Neural cell (in vitro differentiated cells): ENCODE measurements at regions not wholly inside any gene's neighbourhood (a gene's known extent, or its start where the extent isn't known, plus 50 kb on each side); places are given as distances from the start of the nearest gene placed in this dataset.

Experiments used
- H2AFZ ChIP-seq: fragments of 200-600, 300-800 bp; sonication (generic), shearing (Covaris generic); 2 replicates; pipeline ENCODE4 v1.6.0; 2014; ENCODE audit warnings: low read depth, mild to moderate bottlenecking, antibody characterized with exemption, low read length, moderate library complexity
- H3F3A ChIP-seq: fragments of 200-600 bp; shearing (Covaris generic); 2 replicates; pipeline ENCODE4 v1.6.1; 2016; ENCODE audit warnings: mild to moderate bottlenecking, moderate library complexity, mixed read lengths, antibody characterized with exemption, low read length; ENCODE audit not compliant: insufficient read depth, poor library complexity, severe bottlenecking
- H3K27ac ChIP-seq: fragments of 200-600, 300-800 bp; sonication (generic), shearing (Covaris generic); 2 replicates; pipeline ENCODE4 v1.5.1; 2014; ENCODE audit warnings: mild to moderate bottlenecking, low read length, moderate library complexity
- H3K27me3 ChIP-seq: fragments of 300-800, 200-600 bp; sonication (generic), shearing (Covaris generic); 2 replicates; pipeline ENCODE4 v1.6.0; 2014; ENCODE audit warnings: mild to moderate bottlenecking, low read depth, low read length, moderate library complexity; ENCODE audit not compliant: insufficient read depth
- H3K36me3 ChIP-seq: fragments of 300-800, 200-600 bp; sonication (generic), shearing (Covaris generic); 2 replicates; pipeline ENCODE4 v1.5.1; 2014; ENCODE audit warnings: mild to moderate bottlenecking, antibody characterized with exemption, low read length, moderate library complexity; ENCODE audit not compliant: insufficient read depth
- H3K4me2 ChIP-seq: fragments of 300-800, 200-600 bp; sonication (generic), shearing (Covaris generic); 2 replicates; pipeline ENCODE4 v1.6.0; 2014; ENCODE audit warnings: mild to moderate bottlenecking, low read length
- H3K4me3 ChIP-seq: fragments of 300-800, 200-600 bp; sonication (generic), shearing (Covaris generic); 2 replicates; pipeline ENCODE4 v1.5.1; 2014; ENCODE audit warnings: mild to moderate bottlenecking, low read length, moderate library complexity
- H3K79me2 ChIP-seq: fragments of 200-600 bp; shearing (Covaris generic); replicated peaks from 2 replicates; pipeline ENCODE4 v1.6.0; 2014; ENCODE audit warnings: mild to moderate bottlenecking, low read length, moderate library complexity; ENCODE audit not compliant: insufficient read depth
- H3K9ac ChIP-seq: fragments of 300-800, 200-600 bp; sonication (generic), shearing (Covaris generic); 2 replicates; pipeline ENCODE4 v1.6.1; 2016; ENCODE audit warnings: mild to moderate bottlenecking, low read length, mixed read lengths
- H3K9me2 ChIP-seq: fragments of 200-600 bp; shearing (Covaris generic); 2 replicates; pipeline ENCODE4 v1.6.1; 2016; ENCODE audit warnings: mild to moderate bottlenecking, low read length, mixed read lengths; ENCODE audit not compliant: insufficient read depth
- H3K9me3 ChIP-seq: fragments of 200-600, 300-800 bp; sonication (generic), shearing (Covaris generic); 2 replicates; pipeline ENCODE4 v1.6.1; 2016; ENCODE audit warnings: mild to moderate bottlenecking, mixed run types, low read length, moderate library complexity, mixed read lengths
- H4K20me1 ChIP-seq: fragments of 200-600 bp; shearing (Covaris generic); 2 replicates; pipeline ENCODE4 v1.6.1; 2016; ENCODE audit warnings: mild to moderate bottlenecking, mixed run types; ENCODE audit not compliant: insufficient read depth
- EP300 ChIP-seq: fragments of 450-650 bp; conservative IDR thresholded peaks from 2 replicates; pipeline ENCODE4 v1.6.1; 2014; ENCODE audit warnings: antibody characterized with exemption, mild to moderate bottlenecking, moderate library complexity; ENCODE audit not compliant: poor library complexity, severe bottlenecking
- EZH2 ChIP-seq: fragments of 200-600, 300-800 bp; shearing (Covaris generic), sonication (generic); IDR thresholded peaks from 2 replicates; pipeline ENCODE4 v1.6.1; 2014; ENCODE audit warnings: antibody characterized with exemption, low read length, borderline replicate concordance, mild to moderate bottlenecking; ENCODE audit not compliant: insufficient read depth, poor library complexity, severe bottlenecking
- MXI1 ChIP-seq: fragments of 450-650 bp; conservative IDR thresholded peaks from 2 replicates; pipeline ENCODE4 v1.6.1; 2014; ENCODE audit warnings: antibody characterized with exemption, mild to moderate bottlenecking; ENCODE audit not compliant: poor library complexity, severe bottlenecking
- POLR2AphosphoS5 ChIP-seq: IDR thresholded peaks from 2 replicates; pipeline ENCODE4 v1.6.1; 2012
- RAD21 ChIP-seq: fragments of 450-650 bp; conservative IDR thresholded peaks from 2 replicates; pipeline ENCODE4 v1.6.1; 2014; ENCODE audit warnings: antibody characterized with exemption, mild to moderate bottlenecking, moderate library complexity
- REST ChIP-seq: IDR thresholded peaks from 2 replicates; pipeline ENCODE4 v1.6.1; 2012; ENCODE audit warnings: borderline replicate concordance
- SMC3 ChIP-seq: fragments of 450-650 bp; conservative IDR thresholded peaks from 2 replicates; pipeline ENCODE4 v1.6.1; 2014; ENCODE audit warnings: antibody characterized with exemption, mild to moderate bottlenecking, moderate library complexity; ENCODE audit not compliant: poor library complexity
- TAF1 ChIP-seq: IDR thresholded peaks from 2 replicates; pipeline ENCODE4 v1.6.1; 2012; ENCODE audit warnings: low read depth
- TF ChIP-seq, protein P1 (sequence below): fragments of 450-650 bp; IDR thresholded peaks from 2 replicates; pipeline ENCODE4 v1.5.1; 2014; ENCODE audit warnings: antibody characterized with exemption, mild to moderate bottlenecking, moderate library complexity; ENCODE audit not compliant: poor library complexity, severe bottlenecking

DNA sequence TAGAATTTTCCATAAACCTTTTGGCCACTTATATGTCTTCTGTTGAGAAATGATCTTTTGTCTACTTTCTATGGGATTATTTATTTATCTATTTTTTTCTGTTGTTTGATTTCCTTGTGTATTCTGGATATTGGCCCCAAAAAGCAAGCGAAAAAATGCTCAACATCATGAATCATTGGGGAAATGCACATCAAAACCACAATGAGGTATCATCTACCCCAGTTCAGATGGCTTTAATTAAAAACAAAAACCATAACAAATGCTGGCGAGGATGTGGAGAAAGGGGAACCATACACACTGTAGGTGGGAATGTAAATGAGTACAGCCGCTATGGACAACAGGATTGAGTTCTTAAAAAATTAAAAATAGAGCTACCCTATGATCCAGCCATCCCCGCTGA is 125.0 kb upstream of the LPCAT1 start:
- H3K27ac ChIP-seq: no peak overlapping the region
- H3K9me2 ChIP-seq: no peaks in the 10 kb centered on the region
- H3K4me3 ChIP-seq: no peak overlapping the region
- H3K36me3 ChIP-seq: no peaks in the 10 kb centered on the region
- H3K79me2 ChIP-seq: no peaks in the 10 kb centered on the region
- no peak overlapping the region for H2AFZ ChIP-seq
- no peak overlapping the region for H3K9ac ChIP-seq
- no peaks in the 10 kb centered on the region for H3F3A ChIP-seq
- no peaks in the 10 kb centered on the region for H3K9me3 ChIP-seq
- peaks cover 19% of the 10 kb centered on the region for H3K27me3 ChIP-seq
- no peaks in the 10 kb centered on the region for H4K20me1 ChIP-seq
- H3K4me2 ChIP-seq: no peak overlapping the region
- TF ChIP-seq MXI1 (no peak), REST (no peak), TAF1 (no peak), SMC3 (no peak), RAD21 (no peak), EZH2 (no peak), EP300 (no peak), POLR2AphosphoS5 (no peak)
- TF ChIP-seq, protein P1, sequence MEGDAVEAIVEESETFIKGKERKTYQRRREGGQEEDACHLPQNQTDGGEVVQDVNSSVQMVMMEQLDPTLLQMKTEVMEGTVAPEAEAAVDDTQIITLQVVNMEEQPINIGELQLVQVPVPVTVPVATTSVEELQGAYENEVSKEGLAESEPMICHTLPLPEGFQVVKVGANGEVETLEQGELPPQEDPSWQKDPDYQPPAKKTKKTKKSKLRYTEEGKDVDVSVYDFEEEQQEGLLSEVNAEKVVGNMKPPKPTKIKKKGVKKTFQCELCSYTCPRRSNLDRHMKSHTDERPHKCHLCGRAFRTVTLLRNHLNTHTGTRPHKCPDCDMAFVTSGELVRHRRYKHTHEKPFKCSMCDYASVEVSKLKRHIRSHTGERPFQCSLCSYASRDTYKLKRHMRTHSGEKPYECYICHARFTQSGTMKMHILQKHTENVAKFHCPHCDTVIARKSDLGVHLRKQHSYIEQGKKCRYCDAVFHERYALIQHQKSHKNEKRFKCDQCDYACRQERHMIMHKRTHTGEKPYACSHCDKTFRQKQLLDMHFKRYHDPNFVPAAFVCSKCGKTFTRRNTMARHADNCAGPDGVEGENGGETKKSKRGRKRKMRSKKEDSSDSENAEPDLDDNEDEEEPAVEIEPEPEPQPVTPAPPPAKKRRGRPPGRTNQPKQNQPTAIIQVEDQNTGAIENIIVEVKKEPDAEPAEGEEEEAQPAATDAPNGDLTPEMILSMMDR: no peak

GRCh38 chr5:1647580-1647979 is 123.8 kb upstream of the LPCAT1 start:
- Histone ChIP-seq H3K27ac (no peak overlapping the region), H3K4me3 (no peak overlapping the region), H3K9ac (no peak overlapping the region), H3K79me2 (no peaks in the 10 kb centered on the region), H3K4me2 (no peak overlapping the region), H3K9me2 (no peaks in the 10 kb centered on the region), H3F3A (no peaks in the 10 kb centered on the region), H3K9me3 (no peaks in the 10 kb centered on the region), H4K20me1 (no peaks in the 10 kb centered on the region), H3K27me3 (peaks cover 17% of the 10 kb centered on the region), H3K36me3 (no peaks in the 10 kb centered on the region), H2AFZ (no peak overlapping the region)
- TF ChIP-seq RAD21 (no peak), TAF1 (no peak), EP300 (no peak), POLR2AphosphoS5 (no peak), SMC3 (no peak), MXI1 (no peak), EZH2 (no peak), REST (no peak)
- TF ChIP-seq, protein P1: no peak
